ENCODE measurements at regions not wholly inside any gene's neighbourhood (a gene's known extent, or its start where the extent isn't known, plus 50 kb on each side); places are given as distances from the start of the nearest gene placed in this dataset.

- no peaks in the 10 kb centered on the region for H4K20me1 ChIP-seq (ENCODE audit: insufficient read depth, low read length)
- no peak for FAIRE-seq
- H3K36me3 Mint-ChIP-seq (ENCODE audit: low read depth, unreplicated experiment), result no peaks in the 10 kb centered on the region
- H3K4me3 ChIP-seq (ENCODE audit: insufficient read depth, low read depth, low read length), result no peak overlapping the region
- no peaks in the 10 kb centered on the region for H3K9me3 Mint-ChIP-seq (ENCODE audit: unreplicated experiment)
- H3K9ac ChIP-seq (ENCODE audit: low read length), result no peak overlapping the region
- no peak overlapping the region for H3K4me2 ChIP-seq (ENCODE audit: low read length)
- no peak overlapping the region for H3K27ac Mint-ChIP-seq (ENCODE audit: unreplicated experiment)
- H3K4me3 Mint-ChIP-seq (ENCODE audit: unreplicated experiment), result no peak overlapping the region
- H3K27me3 Mint-ChIP-seq (ENCODE audit: low read depth, unreplicated experiment), result no peaks in the 10 kb centered on the region
- H3K9me3 ChIP-seq (ENCODE audit: insufficient read depth, low read depth, low read length), result no peaks in the 10 kb centered on the region
- H2AFZ ChIP-seq (ENCODE audit: low read depth, low read length), result no peak overlapping the region
- peaks cover 33% of the 10 kb centered on the region for H3K4me1 ChIP-seq (ENCODE audit: insufficient read depth, low read length)
- H3K79me2 ChIP-seq (ENCODE audit: insufficient read depth, low read length), result no peaks in the 10 kb centered on the region
- no peaks in the 10 kb centered on the region for H3K27me3 ChIP-seq (ENCODE audit: insufficient read depth, low read length)
- peaks cover 24% of the 10 kb centered on the region for H3K4me1 Mint-ChIP-seq (ENCODE audit: low read depth, unreplicated experiment)
- DNase-seq (ENCODE audit: low read depth), result no peak
- no peaks in the 10 kb centered on the region for H3K36me3 ChIP-seq (ENCODE audit: insufficient read depth, low read length)
- no peak for TF ChIP-seq EZH2 (IDR thresholded peaks at IDR 0.05; ENCODE audit: insufficient read depth, low read length)
- no peak for TF ChIP-seq CTCF (IDR thresholded peaks at IDR 0.05; ENCODE audit: insufficient read depth, low read depth, low read length)
- no peak overlapping the region for H3K27ac ChIP-seq (ENCODE audit: low read depth, low read length)
Observed at GRCh38 chr9:113653746-113654604, 190.4 kb downstream of the RGS3 start.

DNA sequence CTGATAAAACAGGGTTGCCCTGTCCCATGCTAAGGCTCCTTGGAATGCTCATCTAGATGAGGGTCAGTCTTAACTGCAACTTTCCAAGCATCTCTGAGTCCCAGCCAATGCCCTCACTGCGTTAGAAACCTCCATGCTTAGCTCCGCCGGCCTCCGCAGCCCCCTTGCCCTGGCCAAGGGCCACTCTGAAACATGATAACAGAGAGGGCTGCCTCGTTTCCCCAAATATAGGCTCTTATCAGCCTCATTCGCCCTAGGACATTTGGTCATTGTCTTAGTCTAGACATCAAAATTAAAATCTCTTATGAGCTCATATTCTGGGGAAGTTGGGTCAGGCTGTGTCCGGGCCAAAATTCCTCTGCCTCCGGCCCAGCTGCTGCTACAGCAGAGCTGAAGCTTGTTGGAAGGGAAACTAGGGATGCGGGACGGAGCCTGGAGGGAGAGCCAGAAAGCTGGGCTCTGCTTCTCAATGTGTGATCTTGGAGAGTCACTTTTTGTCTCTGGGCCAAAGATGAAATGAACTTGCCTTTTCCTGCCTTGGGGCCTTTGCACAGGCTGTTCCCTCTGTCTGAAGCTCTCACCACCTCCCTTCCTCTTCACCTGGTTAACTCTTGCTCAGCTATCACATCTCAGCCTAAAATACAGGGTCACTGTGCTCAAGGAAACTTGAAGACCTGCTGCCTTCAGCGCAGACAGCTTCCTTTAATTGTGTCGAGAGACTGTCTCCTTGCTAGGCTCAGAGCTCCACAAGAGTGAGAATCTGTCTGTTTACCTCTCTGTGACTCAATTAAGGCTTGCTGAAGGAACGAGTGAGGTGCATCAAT is 191.3 kb downstream of the RGS3 start:
- TF ChIP-seq CTCF (IDR thresholded peaks at IDR 0.05; ENCODE audit: insufficient read depth, low read depth, low read length), result no peak
- no peak for TF ChIP-seq EZH2 (IDR thresholded peaks at IDR 0.05; ENCODE audit: insufficient read depth, low read length)
- Histone ChIP-seq H3K9me3 (ENCODE audit: insufficient read depth, low read depth, low read length) (no peaks in the 10 kb centered on the region), H3K9ac (ENCODE audit: low read length) (peak overlapping the region; percentile 30), H3K27me3 (ENCODE audit: insufficient read depth, low read length) (no peaks in the 10 kb centered on the region), H3K4me3 (ENCODE audit: insufficient read depth, low read depth, low read length) (no peak overlapping the region), H3K36me3 (ENCODE audit: insufficient read depth, low read length) (no peaks in the 10 kb centered on the region), H3K4me1 (ENCODE audit: insufficient read depth, low read length) (peaks cover 33% of the 10 kb centered on the region), H2AFZ (ENCODE audit: low read depth, low read length) (peak overlapping the region; percentile 51), H3K4me2 (ENCODE audit: low read length) (peak overlapping the region; percentile 27), H4K20me1 (ENCODE audit: insufficient read depth, low read length) (no peaks in the 10 kb centered on the region), H3K27ac (ENCODE audit: low read depth, low read length) (no peak overlapping the region), H3K79me2 (ENCODE audit: insufficient read depth, low read length) (no peaks in the 10 kb centered on the region)
- H3K27ac Mint-ChIP-seq (ENCODE audit: unreplicated experiment), result no peak overlapping the region
- DNase-seq (ENCODE audit: low read depth), result peak; percentile 65
- H3K4me3 Mint-ChIP-seq (ENCODE audit: unreplicated experiment), result no peak overlapping the region
- H3K27me3 Mint-ChIP-seq (ENCODE audit: low read depth, unreplicated experiment), result peaks cover 3% of the 10 kb centered on the region
- no peak for FAIRE-seq
- peaks cover 27% of the 10 kb centered on the region for H3K4me1 Mint-ChIP-seq (ENCODE audit: low read depth, unreplicated experiment)
- no peaks in the 10 kb centered on the region for H3K9me3 Mint-ChIP-seq (ENCODE audit: unreplicated experiment)
- no peaks in the 10 kb centered on the region for H3K36me3 Mint-ChIP-seq (ENCODE audit: low read depth, unreplicated experiment)

Measured in astrocyte (in vitro differentiated cells and primary cell).